ENCODE measurements at regions not wholly inside any gene's neighbourhood (a gene's known extent, or its start where the extent isn't known, plus 50 kb on each side); places are given as distances from the start of the nearest gene placed in this dataset.

DNA sequence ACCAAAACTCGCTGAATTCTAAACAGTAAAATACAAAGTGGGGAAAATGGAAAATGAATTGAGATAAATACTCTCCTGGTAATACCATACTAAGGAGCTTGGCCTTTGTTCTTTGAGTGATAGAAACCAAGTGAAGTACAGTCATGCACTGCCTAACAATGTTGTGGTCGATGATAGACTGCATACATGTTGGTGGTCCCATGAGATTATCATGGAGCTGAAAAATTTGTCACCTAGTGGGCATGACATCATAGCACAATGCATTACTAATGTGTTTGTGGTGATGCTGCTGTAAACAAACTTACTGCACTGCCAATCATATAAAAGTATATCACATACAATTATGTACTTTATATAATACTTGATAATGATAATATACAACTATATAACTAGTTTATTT lies 419.1 kb downstream of the ARL4A start:
- TF ChIP-seq SIN3A (IDR thresholded peaks at IDR 0.05; ENCODE audit: borderline replicate concordance, insufficient read depth, low read length) (no peak), TAF1 (IDR thresholded peaks at IDR 0.05; ENCODE audit: borderline replicate concordance, insufficient read depth, low read length) (no peak), FOXP2 (optimal IDR thresholded peaks at IDR 0.05; ENCODE audit: borderline replicate concordance, extremely low read depth, extremely low read length, insufficient read depth) (no peak), POLR2AphosphoS5 (IDR thresholded peaks at IDR 0.05; ENCODE audit: low read depth, low read length) (no peak)
- TF ChIP-seq, protein P1, sequence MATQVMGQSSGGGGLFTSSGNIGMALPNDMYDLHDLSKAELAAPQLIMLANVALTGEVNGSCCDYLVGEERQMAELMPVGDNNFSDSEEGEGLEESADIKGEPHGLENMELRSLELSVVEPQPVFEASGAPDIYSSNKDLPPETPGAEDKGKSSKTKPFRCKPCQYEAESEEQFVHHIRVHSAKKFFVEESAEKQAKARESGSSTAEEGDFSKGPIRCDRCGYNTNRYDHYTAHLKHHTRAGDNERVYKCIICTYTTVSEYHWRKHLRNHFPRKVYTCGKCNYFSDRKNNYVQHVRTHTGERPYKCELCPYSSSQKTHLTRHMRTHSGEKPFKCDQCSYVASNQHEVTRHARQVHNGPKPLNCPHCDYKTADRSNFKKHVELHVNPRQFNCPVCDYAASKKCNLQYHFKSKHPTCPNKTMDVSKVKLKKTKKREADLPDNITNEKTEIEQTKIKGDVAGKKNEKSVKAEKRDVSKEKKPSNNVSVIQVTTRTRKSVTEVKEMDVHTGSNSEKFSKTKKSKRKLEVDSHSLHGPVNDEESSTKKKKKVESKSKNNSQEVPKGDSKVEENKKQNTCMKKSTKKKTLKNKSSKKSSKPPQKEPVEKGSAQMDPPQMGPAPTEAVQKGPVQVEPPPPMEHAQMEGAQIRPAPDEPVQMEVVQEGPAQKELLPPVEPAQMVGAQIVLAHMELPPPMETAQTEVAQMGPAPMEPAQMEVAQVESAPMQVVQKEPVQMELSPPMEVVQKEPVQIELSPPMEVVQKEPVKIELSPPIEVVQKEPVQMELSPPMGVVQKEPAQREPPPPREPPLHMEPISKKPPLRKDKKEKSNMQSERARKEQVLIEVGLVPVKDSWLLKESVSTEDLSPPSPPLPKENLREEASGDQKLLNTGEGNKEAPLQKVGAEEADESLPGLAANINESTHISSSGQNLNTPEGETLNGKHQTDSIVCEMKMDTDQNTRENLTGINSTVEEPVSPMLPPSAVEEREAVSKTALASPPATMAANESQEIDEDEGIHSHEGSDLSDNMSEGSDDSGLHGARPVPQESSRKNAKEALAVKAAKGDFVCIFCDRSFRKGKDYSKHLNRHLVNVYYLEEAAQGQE (IDR thresholded peaks at IDR 0.05; ENCODE audit: insufficient read depth in 1 of 2, low read depth in 2 of 2, low read length in 2 of 2), result no peak

DNA sequence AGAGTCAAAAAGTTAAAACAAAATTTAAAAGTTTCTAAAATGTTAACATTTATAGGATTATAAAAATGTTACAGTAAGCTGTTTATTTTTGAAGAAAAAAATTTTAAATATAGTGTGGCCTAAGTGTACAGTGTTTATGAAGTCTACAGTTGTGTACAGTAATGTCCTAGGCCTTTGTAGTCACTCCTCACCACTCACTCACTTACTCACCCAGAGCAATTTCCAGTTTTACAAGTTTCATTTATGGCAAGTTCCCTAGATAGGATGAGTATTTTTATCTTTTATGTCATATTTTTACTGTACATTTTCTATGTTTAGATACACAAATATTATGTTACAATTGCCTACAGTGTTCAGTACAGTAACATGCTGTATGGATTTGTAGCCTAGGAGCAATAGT lies 419.9 kb downstream of the ARL4A start:
- TF ChIP-seq SIN3A (IDR thresholded peaks at IDR 0.05; ENCODE audit: borderline replicate concordance, insufficient read depth, low read length), result no peak
- no peak for TF ChIP-seq POLR2AphosphoS5 (IDR thresholded peaks at IDR 0.05; ENCODE audit: low read depth, low read length)
- TF ChIP-seq TAF1 (IDR thresholded peaks at IDR 0.05; ENCODE audit: borderline replicate concordance, insufficient read depth, low read length), result no peak
- TF ChIP-seq, protein P1 (IDR thresholded peaks at IDR 0.05; ENCODE audit: insufficient read depth in 1 of 2, low read depth in 2 of 2, low read length in 2 of 2), result no peak
- TF ChIP-seq FOXP2 (optimal IDR thresholded peaks at IDR 0.05; ENCODE audit: borderline replicate concordance, extremely low read depth, extremely low read length, insufficient read depth), result no peak

DNA sequence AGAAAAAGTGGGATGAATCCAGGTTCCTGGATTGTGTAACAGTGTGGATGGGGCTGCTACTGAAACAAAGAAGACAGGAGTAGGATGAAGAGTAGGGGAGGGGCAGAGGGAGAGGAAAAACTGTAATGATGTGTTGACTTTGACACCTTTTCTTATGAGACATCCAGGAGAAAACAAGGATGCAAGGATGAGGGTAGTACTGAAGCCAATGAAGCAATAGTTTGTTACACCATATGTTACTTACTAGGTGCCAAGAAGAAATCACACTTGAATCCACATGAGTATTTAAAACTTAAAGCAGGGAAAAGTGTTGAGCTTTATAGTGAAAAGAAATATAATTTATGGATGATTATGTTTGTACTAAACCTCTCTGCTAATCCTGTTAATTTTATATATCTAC lies 420.6 kb downstream of the ARL4A start:
- TF ChIP-seq POLR2AphosphoS5 (IDR thresholded peaks at IDR 0.05; ENCODE audit: low read depth, low read length), result no peak
- TF ChIP-seq, protein P1 (IDR thresholded peaks at IDR 0.05; ENCODE audit: insufficient read depth in 1 of 2, low read depth in 2 of 2, low read length in 2 of 2), result no peak

DNA sequence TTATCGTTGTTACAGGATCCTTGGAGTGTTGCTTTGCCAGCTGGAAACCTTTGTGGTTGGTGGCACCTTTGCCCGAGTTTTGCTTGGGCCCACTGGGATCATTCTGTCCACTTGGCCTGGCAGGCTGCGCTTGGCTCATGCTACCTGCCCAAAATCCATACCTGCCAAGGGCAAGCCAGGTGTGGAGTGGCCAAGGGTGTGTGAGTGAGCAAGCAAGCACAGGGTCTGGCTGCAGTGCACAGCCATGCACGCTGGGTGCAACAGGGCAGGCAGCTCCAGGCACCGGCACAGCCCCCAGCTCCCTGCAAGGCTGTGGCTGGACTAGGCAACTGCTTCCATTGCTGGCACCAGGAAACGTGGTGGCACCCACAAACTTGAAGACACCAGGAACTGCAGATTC lies 421.8 kb downstream of the ARL4A start:
- TF ChIP-seq TAF1 (IDR thresholded peaks at IDR 0.05; ENCODE audit: borderline replicate concordance, insufficient read depth, low read length) (no peak), FOXP2 (optimal IDR thresholded peaks at IDR 0.05; ENCODE audit: borderline replicate concordance, extremely low read depth, extremely low read length, insufficient read depth) (no peak), SIN3A (IDR thresholded peaks at IDR 0.05; ENCODE audit: borderline replicate concordance, insufficient read depth, low read length) (no peak), POLR2AphosphoS5 (IDR thresholded peaks at IDR 0.05; ENCODE audit: low read depth, low read length) (no peak)
- TF ChIP-seq, protein P1 (IDR thresholded peaks at IDR 0.05; ENCODE audit: insufficient read depth in 1 of 2, low read depth in 2 of 2, low read length in 2 of 2), result no peak

DNA sequence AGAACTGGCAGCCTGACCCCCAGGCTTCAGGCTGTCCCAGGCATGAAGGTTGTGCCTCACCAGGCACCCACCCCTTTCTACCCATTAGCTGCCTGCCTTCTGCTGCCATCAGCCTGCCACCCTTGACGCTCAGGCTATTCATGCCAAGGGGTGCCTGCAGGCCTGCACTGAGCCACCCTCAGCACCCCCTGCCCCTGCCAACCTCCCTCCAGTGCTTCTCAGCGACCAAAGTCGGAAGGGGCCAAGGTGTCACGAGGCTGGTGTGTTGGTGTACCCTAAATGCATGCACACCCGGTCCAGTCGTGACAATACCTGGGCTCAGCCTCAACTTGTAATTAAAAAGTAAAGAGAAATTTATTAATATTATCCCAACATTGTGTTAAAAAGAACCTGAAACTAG lies 422.7 kb downstream of the ARL4A start:
- no peak for TF ChIP-seq FOXP2 (optimal IDR thresholded peaks at IDR 0.05; ENCODE audit: borderline replicate concordance, extremely low read depth, extremely low read length, insufficient read depth)
- TF ChIP-seq SIN3A (IDR thresholded peaks at IDR 0.05; ENCODE audit: borderline replicate concordance, insufficient read depth, low read length), result no peak
- no peak for TF ChIP-seq POLR2AphosphoS5 (IDR thresholded peaks at IDR 0.05; ENCODE audit: low read depth, low read length)
- TF ChIP-seq, protein P1 (IDR thresholded peaks at IDR 0.05; ENCODE audit: insufficient read depth in 1 of 2, low read depth in 2 of 2, low read length in 2 of 2), result no peak
- no peak for TF ChIP-seq TAF1 (IDR thresholded peaks at IDR 0.05; ENCODE audit: borderline replicate concordance, insufficient read depth, low read length)
